Activated gamma-delta T cell treated with anti-CD3 and anti-CD28 coated beads, Interleukin-2, amount 50 U/mL, for 16 hours (primary cell): ENCODE measurements at regions not wholly inside any gene's neighbourhood (a gene's known extent, or its start where the extent isn't known, plus 50 kb on each side); places are given as distances from the start of the nearest gene placed in this dataset.

Source experiments
- DNase-seq: peaks from one replicate; pipeline ENCODE4 v3.0.0-alpha.2; 2020; ENCODE audit warnings: low read depth

- no peak for DNase-seq
These were observed 183.7 kb downstream of the INO80D start for GRCh38 chr2:205902041-205902899.

GRCh38 chr2:205901491-205901890 lies 184.5 kb downstream of the INO80D start:
- DNase-seq: no peak

- no peak for DNase-seq
These were observed 187.2 kb downstream of the INO80D start for GRCh38 chr2:205898744-205899143.

- DNase-seq: no peak
These were observed 189.9 kb downstream of the INO80D start for GRCh38 chr2:205895981-205896655.

- DNase-seq: no peak
These were observed 193.2 kb downstream of the INO80D start for GRCh38 chr2:205892665-205893259.

GRCh38 chr2:205892251-205892655 lies 193.7 kb downstream of the INO80D start:
- no peak for DNase-seq

- no peak for DNase-seq
These were observed 196.9 kb downstream of the INO80D start for GRCh38 chr2:205889114-205889513.

- DNase-seq: no peak
These were observed 198.3 kb downstream of the INO80D start for GRCh38 chr2:205887637-205888036.

- peak; percentile 11 for DNase-seq
These were observed 200.4 kb downstream of the INO80D start for GRCh38 chr2:205885492-205886099.

- no peak for DNase-seq
These were observed 201.7 kb downstream of the NRP2 start for GRCh38 chr2:205883965-205884364.

GRCh38 chr2:205882806-205883425 lies 200.6 kb downstream of the NRP2 start:
- no peak for DNase-seq

- no peak for DNase-seq
These were observed 197.7 kb downstream of the NRP2 start for GRCh38 chr2:205880048-205880447.

GRCh38 chr2:205878999-205879762 lies 196.9 kb downstream of the NRP2 start:
- no peak for DNase-seq

- no peak for DNase-seq
These were observed 195.2 kb downstream of the NRP2 start for GRCh38 chr2:205877496-205877895.

GRCh38 chr2:205876127-205876526 lies 193.8 kb downstream of the NRP2 start:
- no peak for DNase-seq

- DNase-seq: no peak
These were observed 190.4 kb downstream of the NRP2 start for GRCh38 chr2:205872716-205873115.

- no peak for DNase-seq
These were observed 187.1 kb downstream of the NRP2 start for GRCh38 chr2:205869439-205869838.

GRCh38 chr2:205868773-205869333 lies 186.6 kb downstream of the NRP2 start:
- DNase-seq: no peak

GRCh38 chr2:205868053-205868452 lies 185.8 kb downstream of the NRP2 start:
- no peak for DNase-seq

GRCh38 chr2:205867371-205867770 lies 185.1 kb downstream of the NRP2 start:
- no peak for DNase-seq

- DNase-seq: no peak
These were observed 183.7 kb downstream of the NRP2 start for GRCh38 chr2:205865905-205866441.
